MCF 10A (cell line): ENCODE measurements at regions not wholly inside any gene's neighbourhood (a gene's known extent, or its start where the extent isn't known, plus 50 kb on each side); places are given as distances from the start of the nearest gene placed in this dataset.

Experiments used
- BruUV-seq: library from RNA; stranded (reverse); fragments of 400-500 nt; replicated peaks from 2 replicates; lab custom pipeline; 2021; lab: Mats Ljungman, UMichigan
- CTCF ChIA-PET: fragments of 300-600 bp; sonication (Branson Sonifier 250); formaldehyde crosslinking; extraction: SDS; loops from one replicate; lab custom pipeline; 2021; ENCODE audit warnings: antibody characterized with exemption, inconsistent platforms; lab: Yijun Ruan, JAX
- POLR2A ChIA-PET: fragments of 300-600, 350-650 bp; sonication (Branson Sonifier 250); formaldehyde crosslinking; extraction: SDS; loops from one replicate; lab custom pipeline; 2020; ENCODE audit warnings: antibody characterized with exemption, inconsistent platforms; lab: Yijun Ruan, JAX
- DNase-seq: peaks from one replicate; pipeline ENCODE4 v3.0.0-alpha.2; 2018; ENCODE audit not compliant: unreplicated experiment
- H3K27ac Mint-ChIP-seq: one replicate; pipeline ENCODE4 v1.8.0; 2022; ENCODE audit warnings: mild to moderate bottlenecking, low read depth, mixed read lengths; ENCODE audit not compliant: unreplicated experiment
- H3K27me3 Mint-ChIP-seq: one replicate; pipeline ENCODE4 v1.8.0; 2022; ENCODE audit warnings: mixed read lengths; ENCODE audit not compliant: insufficient read depth, unreplicated experiment
- H3K36me3 Mint-ChIP-seq: one replicate; pipeline ENCODE4 v1.8.0; 2022; ENCODE audit warnings: mild to moderate bottlenecking, moderate library complexity, mixed read lengths; ENCODE audit not compliant: insufficient read depth, unreplicated experiment
- H3K4me1 Mint-ChIP-seq: one replicate; pipeline ENCODE4 v1.8.0; 2022; ENCODE audit warnings: mixed read lengths; ENCODE audit not compliant: insufficient read depth, unreplicated experiment
- H3K4me3 Mint-ChIP-seq: one replicate; pipeline ENCODE4 v1.8.0; 2022; ENCODE audit warnings: mild to moderate bottlenecking, moderate library complexity, mixed read lengths; ENCODE audit not compliant: unreplicated experiment
- H3K9me3 Mint-ChIP-seq: one replicate; pipeline ENCODE4 v1.8.0; 2022; ENCODE audit warnings: mixed read lengths; ENCODE audit not compliant: unreplicated experiment
- CTCF ChIP-seq: fragments of 200-600 bp; IDR thresholded peaks from one replicate; pipeline ENCODE4 v1.8.0; 2022; ENCODE audit warnings: antibody characterized with exemption, mild to moderate bottlenecking; ENCODE audit not compliant: unreplicated experiment
- intact Hi-C: fragments of 100-400 bp; cut with micrococcal nuclease; formaldehyde crosslinking; loops from 2 replicates; pipeline ENCODE4 v1.14.1; 2022

DNA sequence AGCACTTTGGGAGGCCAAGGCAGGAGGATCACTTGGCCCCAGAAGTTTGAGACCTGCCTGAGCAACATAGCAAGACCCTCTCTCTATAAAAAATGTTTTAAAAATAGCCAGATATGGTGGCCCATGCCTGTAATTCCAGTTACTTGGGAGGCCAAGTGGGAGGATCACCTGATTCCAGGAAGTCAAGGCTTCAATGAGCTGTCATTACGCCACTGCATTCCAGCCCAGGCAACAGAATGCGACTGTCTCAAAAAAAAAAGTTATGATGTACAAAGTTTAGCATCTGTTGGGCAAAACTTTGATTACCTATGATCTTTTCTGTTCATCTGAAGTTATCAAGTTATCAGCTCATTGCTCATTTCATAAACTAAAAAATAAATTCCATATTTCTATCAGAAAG is 504.1 kb upstream of the PKDCC start:
- POLR2A ChIA-PET = no interaction called here
- CTCF ChIA-PET = interaction anchor here (0.6 to 1.1 kb wide), 2 partner anchors 72 to 224 kb away, joined by 3 to 4 read pairs; no protein-coding TSS in a partner anchor

DNA sequence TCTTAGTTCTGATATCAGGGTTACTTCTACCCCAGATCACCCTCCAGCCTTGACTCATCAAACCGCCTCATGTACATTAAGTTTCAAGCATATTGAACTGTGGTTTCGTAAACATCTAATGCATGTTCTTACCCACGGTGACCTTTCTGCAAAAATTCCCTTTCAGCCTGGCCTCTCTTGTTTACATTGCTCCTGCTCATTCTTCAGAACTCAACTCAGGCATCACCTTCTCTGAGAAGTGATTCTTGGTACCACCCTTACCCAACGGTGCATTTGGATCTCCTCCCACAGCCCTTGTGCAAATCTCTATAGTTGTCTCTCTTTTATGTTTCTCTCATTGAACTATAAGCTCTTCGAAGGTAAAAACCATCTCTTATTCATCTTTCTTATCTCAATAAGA is 503.1 kb upstream of the PKDCC start:
- Mint-ChIP-seq H3K4me1 (peaks cover 5% of the 10 kb centered on the region), H3K27me3 (no peaks in the 10 kb centered on the region), H3K4me3 (no peak overlapping the region), H3K36me3 (no peaks in the 10 kb centered on the region), H3K27ac (no peak overlapping the region), H3K9me3 (no peaks in the 10 kb centered on the region)
- TF ChIP-seq CTCF = no peak
- no peak for DNase-seq
- no TSS peak for BruUV-seq
- ChIA-PET POLR2A (no interaction called here), CTCF (interaction anchor here (0.9 to 1.1 kb wide), 2 partner anchors 73 to 182 kb away, joined by 3 to 4 read pairs; no protein-coding TSS in a partner anchor)
- intact Hi-C loops = no loop called here

More for the DNA sequence above, 504.1 kb upstream of the PKDCC start:
- Mint-ChIP-seq H3K27me3 (no peaks in the 10 kb centered on the region), H3K4me3 (no peak overlapping the region), H3K4me1 (peaks cover 7% of the 10 kb centered on the region), H3K9me3 (no peaks in the 10 kb centered on the region), H3K36me3 (no peaks in the 10 kb centered on the region), H3K27ac (no peak overlapping the region)
- BruUV-seq = no TSS peak
- intact Hi-C loops = no loop called here
- no peak for DNase-seq
- no peak for TF ChIP-seq CTCF

GRCh38 chr2:41546031-41546430 is 501.8 kb upstream of the PKDCC start:
- Mint-ChIP-seq H3K9me3 (no peaks in the 10 kb centered on the region), H3K27me3 (no peaks in the 10 kb centered on the region), H3K36me3 (no peaks in the 10 kb centered on the region), H3K4me3 (no peak overlapping the region), H3K4me1 (no peaks in the 10 kb centered on the region), H3K27ac (no peak overlapping the region)
- ChIA-PET POLR2A (no interaction called here), CTCF (interaction anchor here (0.6 to 0.7 kb wide), 2 partner anchors 17 to 1458 kb away, joined by 3 read pairs; no protein-coding TSS in a partner anchor)
- no peak for DNase-seq
- no TSS peak for BruUV-seq
- no peak for TF ChIP-seq CTCF
- intact Hi-C loops = no loop called here

DNA sequence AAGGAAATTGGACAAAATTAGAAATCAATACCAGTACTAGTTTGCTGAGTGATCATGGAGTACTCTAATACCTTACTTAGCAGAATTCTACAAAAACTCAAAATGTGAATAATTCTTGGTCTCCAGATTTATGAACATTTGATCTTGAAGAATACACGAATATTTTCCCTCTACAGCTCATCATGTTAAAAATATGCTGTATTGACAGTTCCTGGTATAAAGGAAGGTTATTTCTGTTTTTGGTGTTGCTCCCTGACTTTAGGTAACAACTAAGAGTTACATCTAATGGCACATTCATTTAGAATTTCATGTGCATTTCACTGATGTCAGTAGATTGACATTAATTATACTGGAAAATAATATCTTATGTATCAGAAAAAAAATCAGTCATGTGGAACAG is 479.2 kb upstream of the PKDCC start:
- ChIA-PET CTCF (interaction anchor here (0.6 kb wide), 1 partner anchor 160 kb away, joined by 3 read pairs; no protein-coding TSS in a partner anchor), POLR2A (interaction anchor here (0.7 kb wide), 1 partner anchor 55 kb away, joined by 3 read pairs; no protein-coding TSS in a partner anchor)
- DNase-seq = no peak
- H3K4me3 Mint-ChIP-seq = no peak overlapping the region
- H3K9me3 Mint-ChIP-seq = peaks cover 7% of the 10 kb centered on the region
- H3K27ac Mint-ChIP-seq = no peak overlapping the region
- no TSS peak for BruUV-seq
- no peaks in the 10 kb centered on the region for H3K4me1 Mint-ChIP-seq
- no peaks in the 10 kb centered on the region for H3K36me3 Mint-ChIP-seq
- TF ChIP-seq CTCF = no peak
- no peaks in the 10 kb centered on the region for H3K27me3 Mint-ChIP-seq
- intact Hi-C loops = no loop called here
